Epithelial cell of esophagus (primary cell): ENCODE measurements at regions not wholly inside any gene's neighbourhood (a gene's known extent, or its start where the extent isn't known, plus 50 kb on each side); places are given as distances from the start of the nearest gene placed in this dataset.

ENCODE experiments used
- DNase-seq: peaks from one replicate; pipeline ENCODE4 v3.0.0; 2010; ENCODE audit warnings: low read depth
- H3K4me3 ChIP-seq: 2 replicates; pipeline ENCODE4 v1.5.1; 2011; ENCODE audit warnings: mild to moderate bottlenecking, low read length, control low read depth
- CTCF ChIP-seq: IDR thresholded peaks from 2 replicates; pipeline ENCODE4 v1.5.1; 2011; ENCODE audit warnings: low read depth, mild to moderate bottlenecking, low read length, control low read depth, inconsistent platforms; ENCODE audit not compliant: insufficient read depth; ENCODE audit errors: missing control alignments

GRCh38 chr7:46139079-46139478 lies 218.0 kb upstream of the IGFBP3 start:
- no peak for TF ChIP-seq CTCF
- peak; percentile 90 for DNase-seq
- H3K4me3 ChIP-seq = no peak overlapping the region

DNA sequence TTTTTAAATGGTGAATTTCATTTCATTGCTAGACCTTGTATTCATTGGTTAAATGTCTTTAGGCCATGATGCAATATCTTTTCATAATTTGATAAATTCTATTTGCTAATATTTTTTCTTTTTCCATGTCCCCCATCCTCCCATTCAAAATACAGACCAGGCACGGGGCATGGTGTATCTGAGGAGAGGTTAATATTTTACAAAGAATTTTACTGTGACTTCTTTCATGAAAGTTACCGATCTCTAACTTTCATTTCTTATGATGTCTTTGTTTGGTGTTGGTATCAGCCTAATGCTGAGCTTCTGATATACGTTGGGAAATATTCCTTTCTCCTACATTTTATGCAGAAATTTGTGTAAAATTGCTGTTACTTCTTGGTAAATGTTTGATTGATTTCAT lies 216.7 kb upstream of the IGFBP3 start:
- DNase-seq = no peak
- TF ChIP-seq CTCF = no peak
- no peak overlapping the region for H3K4me3 ChIP-seq

GRCh38 chr7:46135557-46135956 lies 214.5 kb upstream of the IGFBP3 start:
- no peak overlapping the region for H3K4me3 ChIP-seq
- no peak for TF ChIP-seq CTCF
- DNase-seq = no peak

- no peak for DNase-seq
- H3K4me3 ChIP-seq = no peak overlapping the region
- TF ChIP-seq CTCF = no peak
These were observed 213.7 kb upstream of the IGFBP3 start for GRCh38 chr7:46134795-46135194.

GRCh38 chr7:46134385-46134784 lies 213.3 kb upstream of the IGFBP3 start:
- no peak for DNase-seq
- TF ChIP-seq CTCF = no peak
- no peak overlapping the region for H3K4me3 ChIP-seq

DNA sequence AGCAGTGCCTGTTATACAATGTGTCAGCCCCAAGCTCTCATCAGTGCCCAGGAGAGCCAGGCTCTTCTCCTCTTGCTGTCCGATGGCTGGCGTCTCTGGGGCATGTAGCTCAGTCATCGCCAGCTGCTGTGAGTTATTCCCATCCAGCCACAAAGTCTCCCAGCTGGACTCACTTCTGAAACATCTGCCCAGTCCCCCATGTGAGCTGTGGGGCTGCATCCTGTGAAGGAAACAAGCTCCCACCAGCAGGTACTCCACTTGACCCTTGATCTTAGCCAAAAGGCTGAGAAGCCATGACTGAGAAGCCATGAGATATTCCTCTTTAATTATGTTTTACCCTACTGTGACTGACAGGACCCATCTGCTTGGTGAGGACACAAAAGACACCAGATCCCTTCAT lies 212.7 kb upstream of the IGFBP3 start:
- H3K4me3 ChIP-seq = no peak overlapping the region
- DNase-seq = no peak
- no peak for TF ChIP-seq CTCF

GRCh38 chr7:46133072-46133471 lies 212.0 kb upstream of the IGFBP3 start:
- H3K4me3 ChIP-seq = no peak overlapping the region
- no peak for DNase-seq
- TF ChIP-seq CTCF = no peak
